Stimulated activated memory B cell treated with anti-CD40 and anti-IgM and Interleukin-4, amounts not matched to agents 10 μg/mL and 1 μg/mL and 100 μg/mL, for 72 hours (primary cell): ENCODE measurements at regions not wholly inside any gene's neighbourhood (a gene's known extent, or its start where the extent isn't known, plus 50 kb on each side); places are given as distances from the start of the nearest gene placed in this dataset.

ENCODE experiments used
- ATAC-seq: fragments of 150-1000 bp; cut with Tn5 transposase; 2 replicates; pipeline ENCODE4 v1.10.0; 2021
- H3K27ac Mint-ChIP-seq: one replicate; pipeline ENCODE4 v1.8.0; 2022; ENCODE audit warnings: mild to moderate bottlenecking, mixed read lengths
- H3K27me3 Mint-ChIP-seq: one replicate; pipeline ENCODE4 v1.8.0; 2022; ENCODE audit warnings: mixed read lengths
- H3K36me3 Mint-ChIP-seq: one replicate; pipeline ENCODE4 v1.8.0; 2022; ENCODE audit warnings: mixed read lengths
- H3K4me1 Mint-ChIP-seq: one replicate; pipeline ENCODE4 v1.8.0; 2022; ENCODE audit warnings: mixed read lengths
- H3K4me3 Mint-ChIP-seq: one replicate; pipeline ENCODE4 v1.8.0; 2022; ENCODE audit warnings: mild to moderate bottlenecking, moderate library complexity, mixed read lengths
- H3K9me3 Mint-ChIP-seq: one replicate; pipeline ENCODE4 v1.8.0; 2022; ENCODE audit warnings: mixed read lengths

DNA sequence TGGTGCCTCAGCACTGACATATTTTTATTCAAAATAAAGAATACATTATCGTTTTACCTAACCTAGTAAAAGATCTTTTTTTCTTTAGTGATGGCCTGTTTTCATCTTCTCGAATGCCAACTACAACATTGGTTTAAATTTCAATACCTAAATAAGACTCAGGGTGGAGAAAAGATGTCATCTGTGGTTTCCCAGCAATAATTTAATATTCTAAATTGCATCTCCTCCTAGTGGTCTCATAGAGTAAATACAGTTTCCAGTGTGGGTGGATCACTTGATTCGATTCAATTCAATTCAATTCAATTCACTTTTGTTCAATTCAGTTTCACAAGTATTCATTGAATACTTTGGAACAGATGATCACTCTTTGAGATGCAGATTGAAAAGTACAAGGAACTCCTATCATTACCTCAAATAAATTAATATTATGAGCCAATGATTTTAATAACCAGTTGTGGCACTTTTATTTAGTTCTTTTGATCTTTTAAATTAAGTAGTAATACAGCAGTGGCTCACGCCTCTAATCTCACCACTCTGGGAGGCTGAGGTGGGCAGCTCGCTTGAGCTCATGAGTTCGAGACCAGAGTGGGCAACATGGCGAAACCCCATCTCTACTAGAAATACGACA is 427.2 kb downstream of the FAT4 start:
- H3K4me3 Mint-ChIP-seq: no peak overlapping the region
- H3K9me3 Mint-ChIP-seq: no peaks in the 10 kb centered on the region
- H3K27ac Mint-ChIP-seq: no peak overlapping the region
- ATAC-seq: no peak
- H3K4me1 Mint-ChIP-seq: no peaks in the 10 kb centered on the region
- no peaks in the 10 kb centered on the region for H3K36me3 Mint-ChIP-seq
- no peaks in the 10 kb centered on the region for H3K27me3 Mint-ChIP-seq

DNA sequence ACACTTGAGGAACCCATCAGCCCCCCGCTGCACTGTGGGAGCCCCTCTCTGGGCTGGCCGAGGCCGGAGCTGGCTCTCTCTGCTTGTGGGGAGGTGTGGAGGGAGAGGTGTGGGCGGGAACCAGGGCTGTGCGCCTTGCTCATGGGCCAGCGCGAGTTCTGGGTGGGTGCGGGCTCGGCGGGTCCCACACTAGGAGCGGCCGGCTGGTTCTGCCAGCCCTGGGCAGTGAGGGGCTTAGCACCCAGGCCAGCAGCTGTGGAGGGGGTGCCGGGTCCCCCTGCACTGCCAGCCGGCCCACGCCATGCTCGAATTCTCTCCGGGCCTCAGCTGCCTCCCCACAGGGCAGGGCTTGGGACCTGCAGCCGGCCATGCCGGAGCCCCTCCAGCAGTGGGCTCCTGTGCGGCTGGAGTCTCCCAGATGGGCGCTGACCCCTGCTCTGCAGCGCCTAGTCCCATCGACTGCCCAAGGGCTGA is 430.2 kb downstream of the FAT4 start:
- Mint-ChIP-seq H3K9me3 (peaks cover 6% of the 10 kb centered on the region), H3K27ac (no peak overlapping the region), H3K4me1 (no peaks in the 10 kb centered on the region), H3K4me3 (no peak overlapping the region), H3K36me3 (no peaks in the 10 kb centered on the region), H3K27me3 (no peaks in the 10 kb centered on the region)
- ATAC-seq: no peak

- Mint-ChIP-seq H3K9me3 (peaks cover 9% of the 10 kb centered on the region), H3K4me1 (no peaks in the 10 kb centered on the region), H3K36me3 (no peaks in the 10 kb centered on the region), H3K4me3 (no peak overlapping the region), H3K27me3 (no peaks in the 10 kb centered on the region), H3K27ac (no peak overlapping the region)
- ATAC-seq: no peak
These were observed 434.6 kb downstream of the FAT4 start for GRCh38 chr4:125749354-125749753.

DNA sequence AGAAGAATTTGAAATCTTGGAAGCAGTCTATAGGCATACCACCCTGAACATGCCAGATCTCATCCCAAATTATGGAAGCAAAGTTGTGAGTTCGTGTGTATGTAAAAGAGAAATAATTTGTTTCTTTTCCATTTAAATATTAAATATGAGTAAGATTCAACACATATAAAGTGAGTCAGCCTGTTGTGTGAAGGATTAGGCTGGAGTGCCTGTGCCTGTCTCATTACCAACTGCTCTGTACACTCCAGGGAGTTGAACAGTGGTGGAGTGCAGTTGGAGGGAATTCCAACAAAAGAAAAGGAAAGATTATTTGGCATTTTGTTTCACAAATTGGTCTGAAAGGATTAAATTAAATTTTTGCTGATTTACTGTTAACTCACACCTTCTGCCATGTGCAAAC is 435.6 kb downstream of the FAT4 start:
- no peaks in the 10 kb centered on the region for H3K4me1 Mint-ChIP-seq
- no peak overlapping the region for H3K4me3 Mint-ChIP-seq
- no peak for ATAC-seq
- H3K9me3 Mint-ChIP-seq: peaks cover 9% of the 10 kb centered on the region
- no peaks in the 10 kb centered on the region for H3K36me3 Mint-ChIP-seq
- H3K27ac Mint-ChIP-seq: no peak overlapping the region
- no peaks in the 10 kb centered on the region for H3K27me3 Mint-ChIP-seq

GRCh38 chr4:125750828-125751466 is 436.2 kb downstream of the FAT4 start:
- no peak overlapping the region for H3K4me3 Mint-ChIP-seq
- no peaks in the 10 kb centered on the region for H3K27me3 Mint-ChIP-seq
- H3K4me1 Mint-ChIP-seq: no peaks in the 10 kb centered on the region
- peaks cover 9% of the 10 kb centered on the region for H3K9me3 Mint-ChIP-seq
- ATAC-seq: no peak
- H3K36me3 Mint-ChIP-seq: no peaks in the 10 kb centered on the region
- no peak overlapping the region for H3K27ac Mint-ChIP-seq

DNA sequence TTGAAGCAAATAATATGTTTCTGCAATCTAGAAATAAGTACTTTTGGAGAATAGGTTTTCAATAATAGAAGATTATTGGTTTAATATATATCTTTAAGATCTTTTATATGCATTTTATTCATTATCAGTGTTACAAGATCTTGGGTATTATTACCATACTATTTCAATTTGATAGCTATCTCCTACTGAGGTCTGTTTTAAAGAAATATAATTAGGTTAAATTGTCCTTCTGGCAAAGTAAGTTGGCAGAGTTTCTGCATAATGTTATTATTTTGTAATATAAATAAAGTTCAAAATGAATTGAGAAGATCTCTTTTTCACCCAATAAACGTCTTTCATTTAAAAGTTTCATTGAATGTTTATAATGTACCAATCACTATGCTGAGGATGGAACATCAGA is 443.7 kb downstream of the FAT4 start:
- Mint-ChIP-seq H3K27me3 (no peaks in the 10 kb centered on the region), H3K36me3 (no peaks in the 10 kb centered on the region), H3K4me1 (no peaks in the 10 kb centered on the region), H3K4me3 (no peak overlapping the region), H3K9me3 (no peaks in the 10 kb centered on the region), H3K27ac (no peak overlapping the region)
- ATAC-seq: no peak

DNA sequence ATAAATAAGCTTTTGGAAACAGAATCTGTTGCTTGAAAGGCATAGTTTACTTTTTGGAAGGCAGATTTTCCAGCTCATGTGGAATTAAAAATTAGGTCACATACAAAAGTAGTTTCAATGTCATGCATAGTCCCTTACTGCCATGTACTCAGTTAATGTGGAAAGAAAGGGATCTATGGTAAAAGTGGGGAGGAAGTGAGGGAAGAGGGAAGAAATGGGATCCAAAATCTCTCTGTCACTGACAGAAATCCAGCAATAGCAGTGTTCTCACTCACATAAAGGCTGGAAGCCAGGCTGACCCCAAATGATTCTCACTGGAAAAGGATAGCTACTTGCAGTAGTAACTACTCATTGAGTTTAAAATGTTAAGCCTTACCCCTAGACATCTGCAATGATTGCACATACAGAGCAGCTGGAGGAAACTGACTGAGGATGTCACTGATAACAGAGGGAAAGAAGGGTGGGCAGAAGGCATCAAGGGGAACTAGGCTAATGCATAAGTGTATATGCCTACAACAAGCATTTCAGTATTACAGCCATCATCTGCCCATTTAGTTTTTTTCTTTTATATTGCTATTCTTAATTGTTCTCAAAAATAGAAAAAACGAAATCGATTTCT is 445.6 kb downstream of the FAT4 start:
- H3K36me3 Mint-ChIP-seq: no peaks in the 10 kb centered on the region
- H3K4me3 Mint-ChIP-seq: no peak overlapping the region
- H3K27ac Mint-ChIP-seq: no peak overlapping the region
- H3K9me3 Mint-ChIP-seq: no peaks in the 10 kb centered on the region
- H3K4me1 Mint-ChIP-seq: no peaks in the 10 kb centered on the region
- no peaks in the 10 kb centered on the region for H3K27me3 Mint-ChIP-seq
- ATAC-seq: no peak

DNA sequence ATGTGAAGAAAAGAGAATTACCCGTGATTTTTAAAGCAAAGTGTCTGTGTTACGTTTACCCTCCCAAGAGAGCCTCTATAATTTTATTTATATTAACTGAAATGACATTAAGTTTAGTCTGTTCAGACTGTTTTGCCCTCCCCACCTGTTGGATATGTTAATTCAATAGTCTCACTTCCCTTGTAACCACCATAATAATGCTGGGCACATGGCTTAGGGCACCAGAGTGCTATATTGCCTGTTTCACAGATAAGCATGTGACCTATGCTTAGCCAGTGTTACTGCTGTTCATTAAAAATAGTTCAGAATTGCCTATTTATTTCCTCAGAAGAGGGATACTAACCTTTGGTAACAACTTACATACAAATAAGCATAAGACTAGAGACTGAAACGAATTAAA is 446.2 kb downstream of the FAT4 start:
- no peaks in the 10 kb centered on the region for H3K27me3 Mint-ChIP-seq
- H3K4me3 Mint-ChIP-seq: no peak overlapping the region
- H3K9me3 Mint-ChIP-seq: no peaks in the 10 kb centered on the region
- no peak overlapping the region for H3K27ac Mint-ChIP-seq
- no peaks in the 10 kb centered on the region for H3K4me1 Mint-ChIP-seq
- ATAC-seq: no peak
- H3K36me3 Mint-ChIP-seq: no peaks in the 10 kb centered on the region

- no peak overlapping the region for H3K27ac Mint-ChIP-seq
- no peaks in the 10 kb centered on the region for H3K27me3 Mint-ChIP-seq
- ATAC-seq: no peak
- H3K4me1 Mint-ChIP-seq: no peaks in the 10 kb centered on the region
- H3K36me3 Mint-ChIP-seq: no peaks in the 10 kb centered on the region
- no peaks in the 10 kb centered on the region for H3K9me3 Mint-ChIP-seq
- no peak overlapping the region for H3K4me3 Mint-ChIP-seq
These were observed 447.8 kb downstream of the FAT4 start for GRCh38 chr4:125762537-125762936.

DNA sequence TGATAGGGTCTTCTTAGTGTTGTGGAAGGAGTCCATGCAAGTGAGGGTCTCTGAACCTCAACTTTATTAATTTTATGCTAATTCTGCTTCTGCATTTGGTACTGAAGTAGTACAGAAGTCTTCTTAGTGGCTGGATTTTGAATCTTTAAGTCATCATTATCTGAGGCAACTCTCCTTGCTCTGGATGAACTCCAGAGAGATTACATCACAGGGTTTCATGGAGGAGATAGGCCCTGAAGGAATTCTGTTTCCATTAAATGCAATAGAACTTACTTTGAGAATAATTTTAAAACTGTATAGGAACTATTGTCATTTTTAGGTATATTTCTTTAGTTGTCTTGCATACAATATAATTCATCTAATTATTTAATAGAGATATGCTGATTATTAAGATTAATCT is 451.2 kb downstream of the FAT4 start:
- Mint-ChIP-seq H3K27ac (no peak overlapping the region), H3K4me1 (no peaks in the 10 kb centered on the region), H3K27me3 (no peaks in the 10 kb centered on the region), H3K36me3 (no peaks in the 10 kb centered on the region), H3K4me3 (no peak overlapping the region), H3K9me3 (peaks cover 2% of the 10 kb centered on the region)
- ATAC-seq: no peak

DNA sequence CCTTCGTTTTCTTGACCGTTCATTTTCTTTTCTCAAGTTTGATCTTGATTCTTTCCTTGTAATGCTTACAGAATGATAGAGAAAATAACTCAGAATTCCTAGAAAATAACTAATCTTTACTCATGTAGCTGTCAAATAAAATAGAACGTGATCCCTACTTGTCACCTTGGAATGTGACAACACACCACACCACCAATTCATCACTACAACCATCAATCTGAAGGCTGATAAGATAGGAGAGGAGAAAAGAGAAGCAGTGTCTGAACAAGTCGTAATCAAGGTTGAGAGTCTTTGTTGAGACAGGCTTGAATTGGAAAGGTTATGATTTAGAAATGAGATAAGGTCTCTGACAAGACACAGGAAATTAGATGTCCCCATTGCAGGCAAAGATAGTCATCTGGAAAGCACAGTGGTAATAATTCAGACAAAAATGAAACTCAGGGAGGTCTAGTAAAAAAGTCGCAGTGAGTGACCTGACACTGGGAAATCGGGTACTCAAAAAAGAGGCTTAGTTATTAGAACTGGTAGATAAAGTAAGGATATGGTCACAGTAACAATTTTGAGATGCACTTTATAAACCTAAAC is 456.2 kb downstream of the FAT4 start:
- Mint-ChIP-seq H3K36me3 (no peaks in the 10 kb centered on the region), H3K9me3 (peaks cover 10% of the 10 kb centered on the region), H3K4me3 (no peak overlapping the region), H3K27ac (no peak overlapping the region), H3K4me1 (no peaks in the 10 kb centered on the region), H3K27me3 (no peaks in the 10 kb centered on the region)
- ATAC-seq: no peak

DNA sequence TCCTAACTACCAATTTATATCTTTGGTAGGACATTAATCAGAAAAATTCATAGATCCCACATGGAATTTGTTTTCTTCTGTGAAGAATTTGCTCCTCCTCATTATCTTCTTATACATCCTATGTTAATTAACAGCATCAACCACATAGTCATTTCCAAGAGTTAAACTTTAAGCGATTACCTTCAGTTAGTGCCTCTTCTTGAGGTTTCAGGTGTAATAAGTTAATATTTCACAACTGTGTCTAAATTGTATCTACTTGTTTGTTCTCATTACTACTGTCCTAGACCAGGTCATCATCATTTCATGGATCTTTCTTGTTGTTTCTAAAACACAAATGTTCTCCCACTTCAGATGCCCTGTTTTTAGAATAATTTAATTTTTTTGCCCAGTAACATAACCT is 457.9 kb downstream of the FAT4 start:
- Mint-ChIP-seq H3K9me3 (peaks cover 10% of the 10 kb centered on the region), H3K27ac (no peak overlapping the region), H3K4me3 (no peak overlapping the region), H3K27me3 (no peaks in the 10 kb centered on the region), H3K4me1 (no peaks in the 10 kb centered on the region), H3K36me3 (no peaks in the 10 kb centered on the region)
- ATAC-seq: no peak

GRCh38 chr4:125773502-125773901 is 458.7 kb downstream of the FAT4 start:
- no peak overlapping the region for H3K27ac Mint-ChIP-seq

DNA sequence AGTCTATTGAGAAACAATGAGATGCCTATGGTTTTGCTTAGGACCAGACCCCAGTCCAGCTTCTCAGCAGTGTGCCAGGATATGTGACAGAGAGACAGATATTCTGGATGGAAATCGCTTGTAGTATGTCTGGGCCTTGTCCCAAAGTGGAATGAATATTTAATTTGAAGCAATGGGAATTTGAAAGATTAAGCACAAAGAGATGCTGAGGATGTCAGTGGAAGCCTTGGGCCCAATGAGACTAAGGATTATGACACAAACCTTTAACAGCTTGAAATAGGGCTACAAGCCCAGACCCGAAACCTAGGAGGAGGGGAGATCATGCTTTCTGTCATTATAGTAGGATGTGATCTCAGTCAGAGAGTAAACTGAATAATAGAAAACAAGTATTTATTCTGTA is 459.2 kb downstream of the FAT4 start:
- Mint-ChIP-seq H3K4me3 (no peak overlapping the region), H3K27me3 (no peaks in the 10 kb centered on the region), H3K9me3 (peaks cover 12% of the 10 kb centered on the region), H3K4me1 (no peaks in the 10 kb centered on the region), H3K27ac (no peak overlapping the region), H3K36me3 (no peaks in the 10 kb centered on the region)
- ATAC-seq: no peak

More at GRCh38 chr4:125773502-125773901, 458.7 kb downstream of the FAT4 start:
- H3K4me3 Mint-ChIP-seq: no peak overlapping the region
- H3K9me3 Mint-ChIP-seq: peaks cover 12% of the 10 kb centered on the region
- no peaks in the 10 kb centered on the region for H3K4me1 Mint-ChIP-seq
- no peaks in the 10 kb centered on the region for H3K36me3 Mint-ChIP-seq
- ATAC-seq: no peak
- H3K27me3 Mint-ChIP-seq: no peaks in the 10 kb centered on the region

- Mint-ChIP-seq H3K36me3 (no peaks in the 10 kb centered on the region), H3K27me3 (no peaks in the 10 kb centered on the region), H3K4me1 (no peaks in the 10 kb centered on the region), H3K9me3 (peaks cover 9% of the 10 kb centered on the region), H3K4me3 (no peak overlapping the region), H3K27ac (no peak overlapping the region)
- ATAC-seq: no peak
These were observed 461.4 kb downstream of the FAT4 start for GRCh38 chr4:125776146-125776545.

DNA sequence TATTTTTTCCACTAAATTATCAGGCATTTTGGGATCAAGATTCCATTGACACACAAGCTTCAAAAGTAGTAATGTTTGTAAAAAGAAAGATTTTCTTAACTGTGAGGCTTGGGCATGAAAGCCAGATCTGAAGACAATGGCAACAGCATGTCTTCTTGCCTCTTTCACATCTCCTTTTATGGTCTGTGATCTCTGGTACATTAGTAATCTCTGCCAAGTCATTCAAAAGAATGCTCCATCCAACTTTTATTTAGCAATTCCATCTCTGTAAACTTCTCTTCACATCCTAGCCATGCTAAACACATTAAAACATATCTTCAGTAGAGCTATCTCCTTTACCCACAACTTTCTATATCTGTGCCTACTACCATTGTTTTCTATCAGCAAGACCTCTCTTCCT is 465.4 kb downstream of the FAT4 start:
- Mint-ChIP-seq H3K27me3 (no peaks in the 10 kb centered on the region), H3K27ac (no peak overlapping the region), H3K4me1 (no peaks in the 10 kb centered on the region), H3K4me3 (no peak overlapping the region), H3K36me3 (no peaks in the 10 kb centered on the region), H3K9me3 (peaks cover 6% of the 10 kb centered on the region)
- no peak for ATAC-seq
